ENCODE measurements at regions not wholly inside any gene's neighbourhood (a gene's known extent, or its start where the extent isn't known, plus 50 kb on each side); places are given as distances from the start of the nearest gene placed in this dataset.
"Not testable (repeated sequence)": the region's sequence is repeated elsewhere in the genome, so short reads cannot be mapped to it uniquely, and the experiment has no call there.

DNA sequence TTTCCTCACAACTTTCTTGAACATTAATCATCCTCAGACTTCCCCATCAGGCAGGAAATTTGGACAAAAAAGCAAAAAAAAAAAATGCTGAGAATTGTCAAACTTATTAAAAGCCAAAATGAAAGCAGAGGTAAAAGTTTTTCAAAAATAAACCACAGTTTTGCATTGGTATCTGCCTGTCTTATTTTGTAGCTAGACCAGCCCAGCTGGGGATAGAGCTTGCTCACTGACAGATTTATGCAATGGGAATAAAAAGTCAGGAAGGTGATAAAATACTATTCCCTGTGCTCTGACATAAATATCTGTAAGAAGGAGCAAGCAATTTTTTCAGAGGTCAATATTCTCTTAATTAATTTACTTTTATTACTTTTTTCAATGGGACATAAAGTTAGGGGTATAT is 1006.7 kb upstream of the ALCAM start:
- DNase-seq (ENCODE audit: low read depth, low spot score): no peak

- not testable (repeated sequence) for DNase-seq (ENCODE audit: low read depth, low spot score)
Observed at GRCh38 chr3:104361748-104362147, 1005.0 kb upstream of the ALCAM start.

- no peak for DNase-seq (ENCODE audit: low read depth, low spot score)
Observed at GRCh38 chr3:104362319-104362718, 1004.4 kb upstream of the ALCAM start.

DNA sequence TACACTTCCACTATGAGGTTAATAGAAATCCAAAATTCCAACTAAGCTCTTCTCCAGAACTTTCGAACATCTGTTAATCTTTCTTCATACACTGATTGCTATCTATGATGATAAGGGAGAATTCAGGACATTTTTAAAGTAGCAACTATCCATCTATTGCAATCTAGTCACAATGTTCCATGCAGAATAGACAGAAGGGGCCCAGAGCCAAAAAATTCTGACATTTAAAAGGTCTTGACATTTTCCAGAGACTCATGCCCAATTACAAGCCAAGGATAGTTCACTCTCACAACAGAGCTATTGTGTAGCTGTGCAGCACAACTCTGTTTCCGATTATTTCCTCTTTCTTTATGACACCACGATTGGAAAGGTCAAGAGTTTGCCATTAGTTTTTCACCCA is 999.7 kb upstream of the ALCAM start:
- DNase-seq (ENCODE audit: low read depth, low spot score): no peak

DNA sequence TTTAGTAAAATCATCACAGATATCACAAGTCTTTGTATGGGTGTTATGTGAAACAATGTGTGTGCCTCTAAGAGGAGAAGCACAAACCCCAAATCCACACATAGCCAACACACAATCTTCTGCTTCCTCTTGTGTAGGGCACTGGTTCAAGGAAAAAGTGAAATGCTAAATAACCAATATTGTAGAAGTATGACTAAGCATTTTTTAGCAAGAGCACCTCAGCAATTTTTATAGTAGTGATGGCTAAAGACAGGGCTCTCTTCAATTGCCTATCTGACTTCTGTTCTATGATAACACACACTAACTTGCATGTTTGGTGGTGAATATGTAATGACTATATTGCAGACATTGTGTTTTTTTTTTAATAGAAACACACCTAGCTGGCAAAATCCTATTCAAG is 997.9 kb upstream of the ALCAM start:
- no peak for DNase-seq (ENCODE audit: low read depth, low spot score)

DNA sequence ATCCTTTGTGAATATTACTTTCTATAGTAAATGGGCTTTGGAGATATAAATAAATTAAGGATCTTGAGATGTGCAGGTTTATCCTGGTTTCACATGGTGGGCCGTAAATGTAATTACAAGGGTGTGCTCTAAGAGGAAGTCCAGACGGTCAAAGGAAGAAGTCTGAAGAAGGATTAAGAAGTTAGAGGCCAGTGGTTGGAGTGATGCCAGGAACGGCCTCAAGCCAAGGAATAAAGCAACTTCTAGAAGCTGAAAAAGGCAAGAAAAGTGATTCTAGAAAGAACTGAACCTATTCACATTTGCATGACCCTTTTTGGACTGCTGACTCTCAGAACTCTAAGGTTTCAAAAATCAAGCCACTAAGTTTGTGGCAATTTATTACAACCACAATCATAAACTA is 981.3 kb upstream of the ALCAM start:
- no peak for DNase-seq (ENCODE audit: low read depth, low spot score)

DNA sequence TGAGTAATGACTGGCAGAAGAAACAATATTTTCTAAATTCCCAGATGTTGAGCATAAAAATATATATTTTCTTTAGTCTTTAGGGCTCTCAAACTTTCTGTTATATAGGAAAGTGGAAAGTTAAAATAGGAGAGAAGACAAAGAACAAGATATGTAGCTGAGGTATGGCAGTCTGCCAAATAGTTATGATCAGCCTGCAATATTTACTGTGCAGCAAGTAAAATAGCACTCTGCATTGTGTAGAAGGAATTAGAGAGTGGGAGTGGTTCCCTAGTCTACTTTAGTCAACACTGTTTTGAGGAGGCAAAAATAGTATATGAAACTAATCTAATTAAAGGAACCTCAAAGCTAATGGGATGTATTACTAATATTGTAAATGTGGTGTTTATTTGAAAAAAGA is 978.1 kb upstream of the ALCAM start:
- peak; percentile 12 for DNase-seq (ENCODE audit: low read depth, low spot score)

DNA sequence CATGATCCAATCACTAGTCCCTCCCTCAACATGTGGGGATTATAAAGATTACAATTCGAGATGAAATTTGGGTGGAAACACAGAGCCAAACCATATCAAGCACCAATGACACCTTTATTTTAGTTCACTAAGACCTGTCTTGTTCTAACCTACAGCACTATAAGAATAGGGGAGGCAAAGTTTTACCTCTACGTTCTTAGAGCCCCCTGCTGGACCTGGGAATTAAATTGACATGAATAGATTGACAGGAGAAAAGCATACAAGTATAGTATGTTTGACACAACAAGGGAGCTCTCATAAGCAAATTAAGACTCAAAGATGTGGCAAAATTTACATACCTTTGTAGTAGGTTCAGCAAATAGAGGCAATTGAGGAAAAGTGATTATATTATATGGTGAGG is 974.4 kb upstream of the ALCAM start:
- no peak for DNase-seq (ENCODE audit: low read depth, low spot score)

DNA sequence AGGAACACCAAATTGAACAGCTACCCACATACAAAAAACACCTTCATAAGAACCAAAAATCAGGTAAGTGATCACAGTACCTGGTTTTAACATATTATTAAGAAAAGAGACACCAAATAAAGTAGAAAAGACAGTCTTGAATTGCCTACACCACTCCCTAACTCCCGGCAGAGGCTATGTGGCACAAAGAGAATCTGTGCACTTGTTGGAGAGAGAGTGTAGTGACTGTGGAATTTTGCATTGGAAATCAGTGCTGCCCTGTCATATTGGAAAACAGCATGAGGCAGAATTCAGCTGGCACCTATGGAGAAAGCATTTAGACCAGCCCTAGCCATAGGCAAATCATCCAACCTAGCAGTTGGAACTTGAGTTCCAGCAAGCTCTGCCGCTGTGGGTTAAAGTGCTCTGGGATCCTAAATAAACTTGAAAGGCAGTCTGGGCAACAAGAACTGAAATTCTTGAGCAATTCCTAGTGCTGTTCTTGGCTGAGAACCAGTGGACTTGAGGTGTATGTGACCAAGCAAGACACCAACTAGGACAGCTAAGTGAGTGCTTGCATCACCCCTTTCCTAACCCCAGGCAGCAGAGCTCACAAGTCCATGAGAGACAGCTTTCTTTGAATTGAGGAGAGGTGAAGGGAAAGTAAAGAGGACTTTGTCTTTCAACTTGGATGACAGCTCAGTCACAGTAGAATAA is 969.6 kb upstream of the ALCAM start:
- peak; percentile 10 for DNase-seq (ENCODE audit: low read depth, low spot score)

GRCh38 chr3:104397713-104398112 is 969.0 kb upstream of the ALCAM start:
- DNase-seq (ENCODE audit: low read depth, low spot score): no peak

- DNase-seq (ENCODE audit: low read depth, low spot score): no peak
Observed at GRCh38 chr3:104402902-104403301, 963.8 kb upstream of the ALCAM start.

DNA sequence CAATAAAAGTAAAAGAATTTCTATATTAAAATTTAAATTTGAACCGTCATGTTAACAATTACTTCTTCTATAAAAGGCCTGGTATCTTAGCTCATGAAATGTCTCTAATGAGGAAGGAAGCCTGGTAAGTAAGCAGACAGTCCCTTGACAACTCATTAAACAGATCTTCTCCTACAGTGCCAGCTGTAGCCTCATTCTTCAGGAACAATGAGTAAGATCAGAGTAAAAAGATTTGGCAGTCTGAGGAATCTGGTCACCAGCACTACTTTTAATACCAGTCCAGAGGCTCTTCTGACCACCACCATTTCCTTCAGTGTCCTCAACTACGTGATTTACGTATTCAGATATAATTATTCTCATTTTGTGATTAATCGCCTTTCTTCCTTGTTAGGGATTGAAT is 955.0 kb upstream of the ALCAM start:
- DNase-seq (ENCODE audit: low read depth, low spot score): no peak

DNA sequence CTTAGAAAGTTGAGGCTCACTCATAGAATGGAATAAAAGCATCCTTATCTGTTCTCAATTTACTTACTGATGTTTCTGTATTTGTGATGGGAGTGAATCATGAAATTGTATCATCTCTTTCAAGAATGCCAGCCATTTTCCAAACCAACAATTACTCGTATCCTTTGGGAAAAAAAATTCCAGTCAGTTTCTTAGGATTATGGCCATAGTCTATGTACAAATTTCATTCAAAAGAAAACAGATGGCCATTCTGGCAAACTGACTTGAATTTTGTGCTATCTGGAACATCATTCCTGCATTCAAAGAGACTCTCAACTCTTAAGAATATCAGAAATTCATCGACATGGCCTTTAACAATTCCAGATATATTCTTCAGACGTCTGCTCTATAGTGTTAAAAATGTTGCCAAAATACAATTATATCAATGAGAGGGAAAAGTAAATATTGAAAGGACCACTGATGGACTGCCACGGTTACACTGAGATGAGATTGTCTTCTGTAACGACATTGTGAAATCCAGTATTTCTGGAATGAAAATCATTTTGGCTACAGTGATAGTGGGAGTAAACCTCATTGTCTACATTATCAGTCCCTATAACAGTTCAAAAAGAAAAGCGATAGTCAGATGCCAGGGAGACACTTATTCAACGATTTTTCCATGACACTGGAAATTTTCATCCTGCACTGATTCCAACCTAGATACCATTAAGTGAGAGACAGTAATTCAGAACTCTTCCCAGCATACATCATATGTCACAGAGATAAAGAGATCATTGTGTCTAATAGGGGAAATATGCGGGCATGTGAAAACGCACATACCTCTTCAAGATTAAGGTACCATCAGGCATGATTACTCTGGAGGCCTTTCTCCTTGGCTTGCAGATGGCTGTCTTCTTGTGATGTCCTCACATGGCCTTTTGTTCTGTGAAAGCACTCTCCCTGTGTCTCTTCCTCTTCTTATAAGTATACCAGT is 953.8 kb upstream of the ALCAM start:
- no peak for DNase-seq (ENCODE audit: low read depth, low spot score)

GRCh38 chr3:104428337-104428925 is 938.3 kb upstream of the ALCAM start:
- DNase-seq (ENCODE audit: low read depth, low spot score): no peak

GRCh38 chr3:104429727-104430126 is 937.0 kb upstream of the ALCAM start:
- DNase-seq (ENCODE audit: low read depth, low spot score): no peak

DNA sequence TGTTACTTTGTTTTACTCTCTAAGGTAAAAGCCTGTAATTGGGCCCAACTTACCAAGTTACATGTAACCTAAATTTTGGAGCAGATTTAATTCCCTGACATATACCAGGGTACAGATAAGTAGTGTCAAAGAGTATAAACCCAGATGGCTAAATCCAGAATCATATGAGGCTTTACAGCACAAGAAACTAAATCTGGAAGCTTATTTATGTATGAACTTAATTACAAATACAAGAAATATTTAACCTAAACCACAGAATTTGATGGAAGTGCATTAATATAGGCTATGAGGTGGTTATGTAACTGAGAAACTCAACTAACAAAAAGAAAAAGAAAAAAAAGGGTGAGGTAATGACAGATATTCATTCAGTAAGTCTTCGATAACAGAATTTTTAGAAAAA is 930.2 kb upstream of the ALCAM start:
- DNase-seq (ENCODE audit: low read depth, low spot score): no peak

DNA sequence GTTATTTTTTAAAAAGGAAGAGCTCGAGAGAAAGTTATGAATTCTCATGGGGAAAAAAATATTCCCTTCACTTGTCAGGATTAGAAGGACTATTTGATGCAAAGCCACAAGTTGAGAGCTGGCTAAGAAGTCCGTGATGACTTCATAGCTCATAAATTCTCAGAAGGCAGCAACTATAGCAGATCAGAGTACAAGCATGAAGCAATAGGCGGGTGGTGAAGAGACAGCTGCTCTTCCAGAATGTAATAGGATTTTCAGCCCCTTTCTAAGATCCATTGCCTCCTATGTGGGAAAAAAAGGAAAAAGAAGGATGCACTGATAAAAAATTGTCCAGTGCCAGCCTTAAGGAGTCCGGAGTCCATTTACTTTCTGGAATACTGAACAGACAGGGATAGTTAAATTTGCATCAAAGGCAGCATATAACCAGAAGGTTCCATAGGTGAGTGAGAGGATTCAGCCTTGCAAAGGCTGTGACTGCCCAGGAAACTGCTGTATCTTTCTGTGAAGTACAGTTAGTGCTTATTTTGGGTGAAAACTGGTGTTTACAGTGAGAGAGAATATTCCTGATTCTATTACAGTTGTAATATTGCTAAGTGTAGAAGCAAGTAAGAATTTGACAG is 929.5 kb upstream of the ALCAM start:
- DNase-seq (ENCODE audit: low read depth, low spot score): no peak

GRCh38 chr3:104437891-104438290 is 928.8 kb upstream of the ALCAM start:
- peak; percentile 50 for DNase-seq (ENCODE audit: low read depth, low spot score)

GRCh38 chr3:104438706-104439105 is 928.0 kb upstream of the ALCAM start:
- DNase-seq (ENCODE audit: low read depth, low spot score): no peak

DNA sequence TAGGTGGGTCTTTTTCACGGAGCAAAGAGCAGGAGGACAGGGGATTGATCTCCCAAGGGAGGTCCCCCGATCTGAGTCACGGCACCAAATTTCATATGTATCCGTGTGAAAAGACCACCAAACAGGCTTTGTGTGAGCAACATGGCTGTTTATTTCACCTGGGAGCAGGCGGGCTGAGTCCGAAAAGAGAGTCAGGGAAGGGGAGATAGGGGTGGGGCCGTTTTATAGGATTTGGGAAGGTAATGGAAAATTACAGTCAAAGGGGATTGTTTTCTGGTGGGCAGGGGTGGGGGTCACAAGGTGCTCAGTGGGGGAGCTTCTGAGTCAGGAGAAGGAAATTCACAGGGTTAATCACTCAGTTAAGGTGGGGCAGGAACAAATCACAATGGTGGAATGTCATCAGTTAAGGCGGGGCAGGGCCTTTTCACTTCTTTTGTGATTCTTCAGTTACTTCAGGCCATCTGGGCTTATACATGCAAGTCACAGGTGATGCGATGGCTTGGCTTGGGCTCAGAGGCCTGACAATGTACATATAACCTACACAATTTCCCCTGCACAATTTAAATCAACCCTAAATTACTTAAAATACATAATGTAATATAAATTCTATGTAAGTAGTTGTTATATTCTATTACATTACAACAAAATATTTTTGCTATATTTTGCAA is 921.3 kb upstream of the ALCAM start:
- not testable (repeated sequence) for DNase-seq (ENCODE audit: low read depth, low spot score)

DNA sequence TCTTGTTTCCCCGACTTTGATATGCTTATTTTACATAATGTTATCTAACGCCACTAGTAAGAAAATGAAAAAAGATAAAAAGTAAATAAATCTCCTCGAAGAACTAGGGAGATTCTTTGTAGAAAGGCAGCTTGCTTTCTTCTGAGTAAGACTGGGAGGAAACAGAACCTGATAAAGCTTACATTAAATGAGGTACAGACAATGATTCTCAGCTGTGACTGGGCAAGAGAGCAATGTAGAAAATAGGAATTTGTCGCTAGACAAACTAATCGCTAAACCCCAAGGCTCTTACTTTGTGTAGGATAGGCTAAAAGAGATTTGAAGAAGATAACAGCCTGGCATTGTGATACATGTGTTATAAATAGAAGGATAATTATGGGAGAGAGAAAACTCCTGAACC is 919.0 kb upstream of the ALCAM start:
- no peak for DNase-seq (ENCODE audit: low read depth, low spot score)

DNA sequence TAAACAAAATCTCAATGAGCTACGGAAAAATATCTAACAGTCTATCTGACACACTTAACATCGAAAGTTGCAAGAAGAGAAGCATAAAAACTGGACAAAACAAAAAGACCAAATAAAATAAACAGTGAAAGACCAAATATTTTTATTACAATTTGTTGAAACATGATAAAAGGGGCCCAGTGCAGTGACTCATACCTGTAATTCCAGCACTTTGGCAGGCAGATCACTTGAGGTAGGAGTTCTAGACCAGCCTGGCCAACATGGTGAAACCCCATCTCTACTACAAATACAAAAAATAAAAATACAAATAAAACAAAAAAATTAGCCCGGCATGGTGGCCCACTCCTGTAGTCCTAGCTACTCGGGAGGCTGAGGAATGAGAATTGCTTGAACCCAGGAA is 914.0 kb upstream of the ALCAM start:
- DNase-seq (ENCODE audit: low read depth, low spot score): no peak

Measured in smooth muscle cell of the brain vasculature (primary cell).